Colonic mucosa (tissue), 4 donors: ENCODE measurements at regions not wholly inside any gene's neighbourhood (a gene's known extent, or its start where the extent isn't known, plus 50 kb on each side); places are given as distances from the start of the nearest gene placed in this dataset.

Experiments
- DNase-seq: peaks from one replicate; pipeline ENCODE4 v3.0.0-alpha.2; 2020
- H3K27ac ChIP-seq: fragments of 200-600 bp; one replicate; pipeline ENCODE4 v1.8.0; 2021
- H3K27me3 ChIP-seq: fragments of 200-600 bp; one replicate; pipeline ENCODE4 v1.8.0; 2021
- H3K36me3 ChIP-seq: fragments of 200-600 bp; one replicate; pipeline ENCODE4 v1.8.0; 2021
- H3K4me1 ChIP-seq: fragments of 200-600 bp; one replicate; pipeline ENCODE4 v1.8.0; 2021; ENCODE audit warnings: mild to moderate bottlenecking
- H3K4me3 ChIP-seq: fragments of 200-600 bp; one replicate; pipeline ENCODE4 v1.8.0; 2021
- H3K9ac ChIP-seq, 2 donors: one replicate each; pipeline ENCODE4 v1.7.0; 2013; ENCODE audit warnings: control low read depth in 2 of 2, low read depth in 2 of 2, low read length in 2 of 2
- H3K9me3 ChIP-seq: fragments of 200-600 bp; one replicate; pipeline ENCODE4 v1.8.0; 2021
- intact Hi-C: fragments of 100-400 bp; cut with DNase I; formaldehyde crosslinking; loops from one replicate; pipeline ENCODE4 v1.14.1; 2022
- TF ChIP-seq, protein P1 (sequence below): fragments of 200-600 bp; IDR thresholded peaks from one replicate; pipeline ENCODE4 v1.8.0; 2022; ENCODE audit warnings: antibody characterized with exemption, mild to moderate bottlenecking
- donor health status: healthy.
- donor health status: DM: no; HTN: no; CAD: no.
- donor health status: DM: no; HTN: no; CAD: no.

DNA sequence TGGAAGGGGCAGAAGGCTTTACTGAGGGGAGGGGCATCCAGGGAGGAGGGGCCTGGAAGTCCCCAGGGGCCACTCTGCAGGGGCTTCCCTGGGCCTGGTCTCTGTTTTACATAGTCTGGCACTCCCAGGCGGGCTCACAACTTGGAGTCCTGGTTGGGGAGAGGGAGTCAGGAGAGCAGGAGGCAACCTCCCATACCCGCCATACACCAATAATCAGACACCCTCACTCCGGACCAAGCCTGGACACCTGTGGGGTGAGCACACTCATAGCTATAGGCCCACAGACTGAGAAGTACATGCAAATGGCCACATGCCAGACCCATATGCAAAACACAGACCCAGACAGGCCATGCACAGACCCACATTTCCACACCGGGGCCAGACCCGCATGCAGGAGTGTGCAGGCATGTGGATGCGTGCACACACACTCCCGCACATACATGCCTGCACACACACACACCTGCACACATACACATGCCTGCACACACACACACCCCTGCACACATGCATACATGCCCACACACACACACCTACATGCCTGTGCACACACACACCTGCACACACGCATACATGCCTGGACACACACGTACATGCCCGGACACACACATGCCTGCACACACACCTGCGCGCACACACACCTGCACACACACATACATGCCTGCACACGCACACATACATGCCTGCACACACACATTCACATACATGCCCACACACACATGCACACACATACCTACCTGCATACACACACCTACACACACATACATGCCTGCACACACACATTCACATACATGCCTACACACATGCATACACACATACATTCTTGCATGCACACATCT, 89.5 kb upstream of the RUNX3 start:
- TF ChIP-seq, protein P1, sequence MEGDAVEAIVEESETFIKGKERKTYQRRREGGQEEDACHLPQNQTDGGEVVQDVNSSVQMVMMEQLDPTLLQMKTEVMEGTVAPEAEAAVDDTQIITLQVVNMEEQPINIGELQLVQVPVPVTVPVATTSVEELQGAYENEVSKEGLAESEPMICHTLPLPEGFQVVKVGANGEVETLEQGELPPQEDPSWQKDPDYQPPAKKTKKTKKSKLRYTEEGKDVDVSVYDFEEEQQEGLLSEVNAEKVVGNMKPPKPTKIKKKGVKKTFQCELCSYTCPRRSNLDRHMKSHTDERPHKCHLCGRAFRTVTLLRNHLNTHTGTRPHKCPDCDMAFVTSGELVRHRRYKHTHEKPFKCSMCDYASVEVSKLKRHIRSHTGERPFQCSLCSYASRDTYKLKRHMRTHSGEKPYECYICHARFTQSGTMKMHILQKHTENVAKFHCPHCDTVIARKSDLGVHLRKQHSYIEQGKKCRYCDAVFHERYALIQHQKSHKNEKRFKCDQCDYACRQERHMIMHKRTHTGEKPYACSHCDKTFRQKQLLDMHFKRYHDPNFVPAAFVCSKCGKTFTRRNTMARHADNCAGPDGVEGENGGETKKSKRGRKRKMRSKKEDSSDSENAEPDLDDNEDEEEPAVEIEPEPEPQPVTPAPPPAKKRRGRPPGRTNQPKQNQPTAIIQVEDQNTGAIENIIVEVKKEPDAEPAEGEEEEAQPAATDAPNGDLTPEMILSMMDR = no peak
- H3K9ac ChIP-seq = no peak overlapping the region
- DNase-seq = no peak
- no peak overlapping the region for H3K27ac ChIP-seq
- H3K27me3 ChIP-seq = no peaks in the 10 kb centered on the region
- H3K36me3 ChIP-seq = no peaks in the 10 kb centered on the region
- intact Hi-C loops = no loop called here
- H3K4me1 ChIP-seq = no peaks in the 10 kb centered on the region
- H3K4me3 ChIP-seq = no peak overlapping the region
- H3K9me3 ChIP-seq = no peaks in the 10 kb centered on the region

DNA sequence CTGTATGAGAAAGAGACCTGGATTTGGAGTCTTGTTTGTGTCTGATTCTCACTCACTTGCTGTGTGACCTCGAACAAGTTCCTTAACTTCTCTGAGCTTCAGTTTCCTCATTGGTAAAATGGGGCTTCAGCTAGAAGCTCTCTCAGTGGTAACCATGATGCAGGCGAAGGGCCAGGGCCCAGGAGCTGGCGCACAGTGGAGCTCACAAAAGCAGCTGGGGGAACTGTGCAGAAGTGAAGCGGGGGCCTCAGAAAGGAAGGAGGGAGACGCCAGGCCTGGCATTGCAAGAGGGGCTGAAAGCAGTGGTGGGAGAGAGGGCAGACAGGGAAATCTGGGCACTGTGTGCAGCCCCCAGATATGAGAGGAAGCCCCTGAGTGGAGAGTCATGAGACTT, 88.9 kb upstream of the RUNX3 start:
- H3K4me1 ChIP-seq = no peaks in the 10 kb centered on the region
- H3K27me3 ChIP-seq = no peaks in the 10 kb centered on the region
- DNase-seq = no peak
- H3K4me3 ChIP-seq = no peak overlapping the region
- H3K9me3 ChIP-seq = no peaks in the 10 kb centered on the region
- no peaks in the 10 kb centered on the region for H3K36me3 ChIP-seq
- no peak overlapping the region for H3K27ac ChIP-seq
- TF ChIP-seq, protein P1 = no peak
- intact Hi-C loops = no loop called here
- H3K9ac ChIP-seq = no peak overlapping the region

DNA sequence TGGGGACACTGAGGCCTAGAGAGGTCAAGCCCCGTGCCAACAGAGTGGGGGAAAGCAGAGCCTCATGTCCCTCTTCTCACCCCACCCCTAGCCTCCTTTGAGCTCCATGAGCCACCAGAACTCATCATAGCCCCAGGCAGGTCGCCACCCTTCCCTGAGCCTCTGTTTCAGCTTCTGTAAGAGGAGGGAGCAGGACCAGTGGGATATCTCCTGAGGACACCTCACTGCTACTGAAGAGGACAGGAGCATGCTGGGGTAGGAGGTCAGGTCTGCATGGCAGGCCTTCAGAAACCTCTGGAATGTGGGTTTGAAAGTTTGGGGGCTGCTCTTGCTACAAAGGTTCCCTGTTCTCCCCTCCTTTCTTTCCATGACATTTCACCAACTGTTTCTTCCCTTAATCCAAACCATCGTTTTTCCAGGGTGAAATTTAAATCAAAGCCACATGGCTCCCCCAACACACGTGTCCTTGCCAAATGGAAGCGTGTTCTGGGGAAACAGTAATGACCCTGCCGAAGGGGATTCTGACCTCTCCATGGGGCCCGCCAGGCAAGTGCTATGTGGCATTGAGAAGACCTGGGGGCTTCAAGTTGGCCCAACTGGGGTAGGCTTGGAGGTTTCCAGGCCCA, 88.1 kb upstream of the RUNX3 start:
- Histone ChIP-seq H3K4me1 (no peaks in the 10 kb centered on the region), H3K36me3 (no peaks in the 10 kb centered on the region), H3K9me3 (no peaks in the 10 kb centered on the region), H3K4me3 (no peak overlapping the region), H3K27ac (no peak overlapping the region), H3K27me3 (no peaks in the 10 kb centered on the region), H3K9ac (no peak overlapping the region)
- TF ChIP-seq, protein P1 = no peak
- intact Hi-C loops = no loop called here
- no peak for DNase-seq

DNA sequence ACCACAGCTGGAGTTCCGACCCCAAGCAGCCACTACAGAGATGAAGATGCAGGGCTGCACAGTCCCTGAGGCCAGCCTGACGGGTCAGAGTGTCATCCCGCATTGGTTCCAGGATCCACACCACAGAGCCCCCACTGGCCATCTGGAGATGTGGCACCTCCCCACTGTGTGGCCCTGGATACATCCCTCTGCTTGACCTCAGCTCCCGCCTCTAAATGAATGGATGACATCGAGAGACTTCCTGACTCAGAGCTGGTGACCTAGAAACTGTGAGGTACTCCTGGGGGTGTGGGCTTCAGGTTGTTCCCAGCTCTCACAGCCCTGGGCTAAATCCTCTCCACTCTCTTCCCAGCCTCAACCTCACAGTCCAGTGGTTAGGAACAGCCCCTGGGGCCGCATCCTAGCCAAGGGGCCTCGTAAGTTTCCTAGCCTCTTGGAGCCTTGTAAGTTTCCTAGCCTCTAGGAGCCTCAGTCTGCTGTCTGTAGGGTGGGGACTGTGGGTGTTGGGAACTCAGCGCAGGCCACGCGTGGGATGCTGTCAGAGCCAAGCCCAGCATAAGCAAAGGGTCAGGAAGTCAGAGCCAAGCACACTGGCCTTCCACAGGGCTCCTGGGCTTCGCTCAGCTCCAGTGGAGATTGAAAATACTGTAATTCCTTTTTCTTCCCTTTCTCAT, 87.5 kb upstream of the RUNX3 start:
- Histone ChIP-seq H3K27ac (no peak overlapping the region), H3K36me3 (no peaks in the 10 kb centered on the region), H3K9me3 (no peaks in the 10 kb centered on the region), H3K4me3 (no peak overlapping the region), H3K4me1 (no peaks in the 10 kb centered on the region), H3K9ac (no peak overlapping the region), H3K27me3 (no peaks in the 10 kb centered on the region)
- intact Hi-C loops = no loop called here
- DNase-seq = no peak
- TF ChIP-seq, protein P1 = no peak

DNA sequence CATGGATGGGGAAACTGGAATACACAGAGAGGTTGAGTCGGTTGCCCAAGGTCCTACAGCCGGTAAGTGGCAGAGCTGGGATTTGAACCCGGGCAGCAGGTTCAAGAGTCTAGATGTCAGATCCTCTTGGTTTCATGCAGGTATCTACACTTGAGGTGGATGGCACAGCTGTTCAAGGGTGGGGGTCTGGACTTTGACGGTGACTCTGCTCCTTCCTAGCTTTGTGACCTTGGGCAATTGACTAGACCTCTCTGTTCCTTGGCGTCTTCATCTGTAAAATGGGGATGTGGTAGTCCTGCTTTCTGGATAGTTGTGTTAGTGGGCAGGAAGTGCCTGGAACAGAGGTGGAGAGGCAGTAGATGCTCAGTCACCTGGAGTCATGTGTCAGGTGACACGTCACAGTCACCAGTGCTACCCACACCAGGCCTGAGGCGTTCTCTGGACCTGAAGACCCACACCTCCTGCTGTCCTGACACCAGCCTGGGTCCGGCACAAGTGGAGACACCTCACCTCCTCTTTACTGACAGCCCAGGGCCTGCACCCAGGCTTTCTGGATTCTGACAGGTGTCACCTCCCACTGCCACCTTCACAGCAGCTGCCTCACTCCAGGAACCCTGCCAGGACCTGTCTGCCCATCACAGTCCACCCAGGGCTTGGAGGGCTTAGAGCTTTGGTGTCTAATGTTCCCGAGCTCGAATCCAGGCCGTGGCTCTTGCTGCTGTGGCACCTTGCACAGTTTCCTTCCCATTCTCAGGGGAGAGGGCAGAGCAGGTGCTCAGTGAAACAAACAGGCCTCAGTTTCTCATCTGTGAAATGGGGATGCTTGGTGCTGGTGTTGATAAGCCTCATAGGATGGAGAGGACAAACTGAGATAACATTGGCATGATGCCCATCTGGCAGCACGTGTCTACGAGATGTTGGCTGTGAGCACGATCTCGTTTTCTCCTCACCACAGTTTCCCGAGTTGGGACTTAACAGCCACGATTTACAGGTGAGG, 83.2 kb upstream of the RUNX3 start:
- no peak for DNase-seq
- Histone ChIP-seq H3K4me3 (no peak overlapping the region), H3K36me3 (no peaks in the 10 kb centered on the region), H3K9me3 (no peaks in the 10 kb centered on the region), H3K27me3 (no peaks in the 10 kb centered on the region), H3K27ac (no peak overlapping the region), H3K4me1 (no peaks in the 10 kb centered on the region), H3K9ac (no peak overlapping the region)
- TF ChIP-seq, protein P1 = no peak
- intact Hi-C loops = no loop called here
